ENCODE measurements at regions not wholly inside any gene's neighbourhood (a gene's known extent, or its start where the extent isn't known, plus 50 kb on each side); places are given as distances from the start of the nearest gene placed in this dataset.
A peak's percentile ranks its signal among the peaks of the same experiment; 100 is the strongest.

- H3K27ac ChIP-seq, result no peak overlapping the region
- no peaks in the 10 kb centered on the region for H3K36me3 ChIP-seq
- no peaks in the 10 kb centered on the region for H3K9me3 ChIP-seq (replicated peaks)
- no peak for DNase-seq
- no peaks in the 10 kb centered on the region for H3K4me1 ChIP-seq
- H3K4me3 ChIP-seq, result no peak overlapping the region
- H3K27me3 ChIP-seq, result no peaks in the 10 kb centered on the region
These were observed 282.0 kb upstream of the PPFIA2 start for GRCh38 chr12:82040987-82041743.

DNA sequence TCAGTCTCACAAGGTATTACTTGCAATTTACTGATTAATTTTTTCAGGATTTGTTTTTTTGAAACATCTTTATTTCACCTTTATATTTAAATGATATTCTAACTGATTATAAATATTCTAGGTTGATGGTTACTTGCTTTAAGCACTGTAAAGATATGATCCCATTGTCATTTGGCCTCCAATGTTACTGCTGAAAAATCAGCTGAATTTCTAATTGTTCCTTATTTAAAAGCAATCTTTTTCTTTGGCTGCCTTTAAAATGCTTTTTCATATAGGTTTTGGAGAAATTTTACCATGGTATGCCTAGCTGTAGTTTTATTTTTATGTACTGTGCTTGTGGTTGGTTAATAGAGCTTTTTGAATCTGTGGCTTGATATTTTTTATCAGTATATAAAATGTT, 275.6 kb upstream of the PPFIA2 start:
- Histone ChIP-seq H3K4me1 (no peaks in the 10 kb centered on the region), H3K4me3 (no peak overlapping the region), H3K36me3 (no peaks in the 10 kb centered on the region), H3K27ac (no peak overlapping the region), H3K9me3 (replicated peaks) (no peaks in the 10 kb centered on the region), H3K27me3 (no peaks in the 10 kb centered on the region)
- no peak for DNase-seq

DNA sequence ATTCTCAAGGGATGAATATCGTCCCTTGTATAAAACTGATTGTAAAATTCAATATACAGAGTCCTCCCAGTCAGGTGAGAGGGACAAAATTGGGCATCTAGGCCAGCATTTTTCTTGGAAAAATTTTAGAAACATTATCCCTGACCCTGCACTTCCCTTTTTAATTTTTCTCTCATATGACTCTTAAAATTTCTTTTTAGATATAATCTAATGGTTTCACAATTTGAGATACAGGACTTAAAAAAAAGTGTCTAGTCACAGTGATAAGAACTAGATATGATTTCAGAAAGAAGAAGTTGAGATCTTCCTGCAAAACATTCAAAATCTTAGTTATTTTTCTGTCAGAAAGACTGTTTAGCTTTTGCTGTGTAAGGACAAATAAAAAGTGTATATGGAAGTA, 270.8 kb upstream of the PPFIA2 start:
- Histone ChIP-seq H3K27ac (no peak overlapping the region), H3K4me1 (no peaks in the 10 kb centered on the region)
- no peak for DNase-seq

DNA sequence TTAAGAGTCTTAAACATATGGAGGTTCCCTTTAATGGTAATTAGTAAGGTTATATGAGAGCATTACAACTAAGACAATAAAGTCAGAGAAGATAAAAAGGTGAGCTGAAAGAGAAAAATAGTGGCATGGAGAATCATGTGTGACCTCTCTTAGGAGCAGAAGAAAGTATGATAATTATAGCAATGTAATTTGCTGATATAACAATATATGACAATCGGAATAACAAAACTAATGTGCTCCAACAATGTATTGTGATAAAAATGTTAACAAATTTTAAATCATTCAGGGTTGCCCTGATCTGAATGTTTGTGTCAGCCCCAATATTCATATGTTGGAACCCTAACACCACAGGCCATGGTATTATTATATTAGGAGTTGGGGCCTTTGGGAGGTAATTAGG, 269.6 kb upstream of the PPFIA2 start:
- H3K36me3 ChIP-seq, result no peaks in the 10 kb centered on the region
- H3K9me3 ChIP-seq (replicated peaks), result no peaks in the 10 kb centered on the region
- no peak overlapping the region for H3K4me3 ChIP-seq
- no peak overlapping the region for H3K27ac ChIP-seq
- no peaks in the 10 kb centered on the region for H3K4me1 ChIP-seq
- H3K27me3 ChIP-seq, result no peaks in the 10 kb centered on the region
- no peak for DNase-seq

More for the DNA sequence above, 270.8 kb upstream of the PPFIA2 start:
- H3K27me3 ChIP-seq, result no peaks in the 10 kb centered on the region
- H3K4me3 ChIP-seq, result no peak overlapping the region
- H3K9me3 ChIP-seq (replicated peaks), result no peaks in the 10 kb centered on the region
- no peaks in the 10 kb centered on the region for H3K36me3 ChIP-seq

GRCh38 chr12:82027612-82028011, 268.5 kb upstream of the PPFIA2 start:
- DNase-seq, result no peak
- H3K27me3 ChIP-seq, result no peaks in the 10 kb centered on the region

DNA sequence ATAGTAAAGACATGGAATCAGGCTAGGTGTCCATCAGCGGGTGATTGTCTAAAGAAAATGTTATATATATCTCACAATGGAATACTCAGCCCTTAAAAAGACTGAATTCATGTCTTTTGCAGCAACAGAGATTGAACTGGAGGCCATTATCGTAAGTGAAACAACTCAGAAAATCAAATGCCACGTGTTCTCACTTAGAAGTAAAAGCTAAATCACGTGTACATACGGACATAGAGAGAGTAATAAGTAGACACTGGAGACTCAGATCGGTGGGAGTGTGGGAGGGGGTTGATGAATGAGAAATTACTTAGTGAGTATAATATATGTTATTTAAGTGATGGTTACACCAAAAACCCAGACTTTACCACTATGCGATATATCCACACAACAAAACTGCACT, 266.3 kb upstream of the PPFIA2 start:
- Histone ChIP-seq H3K9me3 (replicated peaks) (no peaks in the 10 kb centered on the region), H3K27me3 (no peaks in the 10 kb centered on the region), H3K4me3 (no peak overlapping the region), H3K27ac (no peak overlapping the region), H3K4me1 (no peaks in the 10 kb centered on the region), H3K36me3 (no peaks in the 10 kb centered on the region)
- no peak for DNase-seq

More at GRCh38 chr12:82027612-82028011, 268.5 kb upstream of the PPFIA2 start:
- Histone ChIP-seq H3K9me3 (replicated peaks) (no peaks in the 10 kb centered on the region), H3K36me3 (no peaks in the 10 kb centered on the region), H3K4me1 (no peaks in the 10 kb centered on the region), H3K4me3 (no peak overlapping the region), H3K27ac (no peak overlapping the region)

DNA sequence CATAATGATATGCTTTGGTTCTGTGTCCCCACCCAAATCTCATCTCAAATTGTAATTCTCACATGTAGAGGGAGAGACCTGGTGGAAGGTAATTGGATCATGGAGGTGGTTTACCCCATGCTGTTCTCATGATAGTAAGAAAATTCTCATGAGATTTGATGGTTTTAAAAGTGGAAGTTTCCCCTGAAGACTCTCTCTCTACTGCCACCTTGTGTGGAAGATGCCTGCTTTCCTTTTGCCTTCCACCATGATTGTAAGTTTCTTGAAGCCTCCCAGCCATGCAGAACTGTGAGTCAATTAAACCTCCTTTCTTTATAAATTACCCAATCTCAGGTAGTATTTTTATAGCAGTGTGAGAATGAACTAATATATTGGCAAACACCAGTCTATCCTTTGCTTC, 260.4 kb upstream of the PPFIA2 start:
- 0 out of 2 replicates have a peak, but pooled peaks cover 2% of the 10 kb centered on the region for H3K9me3 ChIP-seq (replicated peaks)
- H3K27ac ChIP-seq, result no peak overlapping the region
- no peaks in the 10 kb centered on the region for H3K27me3 ChIP-seq
- DNase-seq, result peak in 1 of 2 experiments; percentile 33
- no peaks in the 10 kb centered on the region for H3K4me1 ChIP-seq
- no peak overlapping the region for H3K4me3 ChIP-seq
- H3K36me3 ChIP-seq, result no peaks in the 10 kb centered on the region

GRCh38 chr12:82015623-82016347, 256.6 kb upstream of the PPFIA2 start:
- Histone ChIP-seq H3K27ac (no peak overlapping the region), H3K4me1 (no peaks in the 10 kb centered on the region), H3K4me3 (no peak overlapping the region), H3K27me3 (no peaks in the 10 kb centered on the region), H3K36me3 (no peaks in the 10 kb centered on the region), H3K9me3 (replicated peaks) (0 out of 2 replicates have a peak, but pooled peaks cover 2% of the 10 kb centered on the region)
- no peak for DNase-seq

DNA sequence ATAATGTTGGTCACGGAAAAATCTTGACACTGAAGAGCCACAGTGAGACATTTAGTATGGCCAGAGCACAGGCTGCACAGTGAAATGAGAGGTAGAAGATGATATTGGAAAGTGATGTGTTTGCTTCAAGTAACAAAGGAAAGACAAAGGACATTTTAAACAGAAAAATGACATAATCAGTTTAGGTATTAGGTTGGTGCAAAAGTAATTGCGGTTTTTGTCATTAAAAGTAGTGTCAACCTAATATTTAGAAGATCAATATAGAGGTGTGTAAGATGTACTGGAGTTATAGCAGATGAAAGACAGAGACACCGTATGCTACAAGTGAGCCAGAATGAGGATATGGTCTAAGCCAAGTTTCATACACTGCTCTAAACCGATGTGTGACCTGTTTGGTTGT, 253.0 kb upstream of the PPFIA2 start:
- no peak for DNase-seq
- Histone ChIP-seq H3K27me3 (no peaks in the 10 kb centered on the region), H3K9me3 (replicated peaks) (0 out of 2 replicates have a peak, but pooled peaks cover 2% of the 10 kb centered on the region), H3K4me1 (no peaks in the 10 kb centered on the region), H3K36me3 (no peaks in the 10 kb centered on the region), H3K4me3 (no peak overlapping the region), H3K27ac (no peak overlapping the region)

- no peak overlapping the region for H3K27ac ChIP-seq
- no peak for DNase-seq
- H3K9me3 ChIP-seq (replicated peaks), result no peaks in the 10 kb centered on the region
- no peak overlapping the region for H3K4me3 ChIP-seq
- no peaks in the 10 kb centered on the region for H3K4me1 ChIP-seq
- H3K36me3 ChIP-seq, result no peaks in the 10 kb centered on the region
- no peaks in the 10 kb centered on the region for H3K27me3 ChIP-seq
These were observed 250.4 kb upstream of the PPFIA2 start for GRCh38 chr12:82009524-82009923.

GRCh38 chr12:82008251-82008650, 249.1 kb upstream of the PPFIA2 start:
- Histone ChIP-seq H3K4me1 (no peaks in the 10 kb centered on the region), H3K27me3 (no peaks in the 10 kb centered on the region)

GRCh38 chr12:81998761-81999378, 239.7 kb upstream of the PPFIA2 start:
- H3K27me3 ChIP-seq, result no peaks in the 10 kb centered on the region
- no peaks in the 10 kb centered on the region for H3K9me3 ChIP-seq (replicated peaks)
- no peaks in the 10 kb centered on the region for H3K4me1 ChIP-seq
- no peak overlapping the region for H3K27ac ChIP-seq
- H3K36me3 ChIP-seq, result no peaks in the 10 kb centered on the region
- no peak overlapping the region for H3K4me3 ChIP-seq
- DNase-seq, result no peak

More at GRCh38 chr12:82008251-82008650, 249.1 kb upstream of the PPFIA2 start:
- H3K4me3 ChIP-seq, result no peak overlapping the region
- no peaks in the 10 kb centered on the region for H3K36me3 ChIP-seq
- H3K9me3 ChIP-seq (replicated peaks), result no peaks in the 10 kb centered on the region
- DNase-seq, result no peak
- no peak overlapping the region for H3K27ac ChIP-seq

DNA sequence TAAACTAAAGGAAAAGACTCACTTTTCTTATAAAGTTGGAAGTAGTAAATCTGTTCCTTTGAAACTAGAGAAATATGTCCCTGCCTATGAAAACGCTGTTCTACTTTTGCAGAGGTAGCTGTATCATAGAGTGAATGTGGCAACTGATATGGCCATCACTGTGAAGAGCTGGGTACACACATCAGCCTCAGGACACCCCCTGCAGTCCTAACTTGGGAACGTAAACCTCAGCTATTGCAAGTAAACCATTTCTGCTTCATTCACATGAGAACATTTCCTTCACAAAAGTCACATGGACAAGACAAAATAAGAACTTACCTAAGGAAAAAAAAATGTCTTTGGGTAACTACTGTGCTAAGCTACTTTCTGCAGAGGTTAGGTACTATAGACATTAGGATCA, 233.3 kb upstream of the PPFIA2 start:
- peak; percentile 38 to 59 for DNase-seq
- Histone ChIP-seq H3K27me3 (no peaks in the 10 kb centered on the region), H3K27ac (no peak overlapping the region), H3K36me3 (no peaks in the 10 kb centered on the region), H3K4me1 (no peaks in the 10 kb centered on the region), H3K9me3 (replicated peaks) (no peaks in the 10 kb centered on the region), H3K4me3 (no peak overlapping the region)

DNA sequence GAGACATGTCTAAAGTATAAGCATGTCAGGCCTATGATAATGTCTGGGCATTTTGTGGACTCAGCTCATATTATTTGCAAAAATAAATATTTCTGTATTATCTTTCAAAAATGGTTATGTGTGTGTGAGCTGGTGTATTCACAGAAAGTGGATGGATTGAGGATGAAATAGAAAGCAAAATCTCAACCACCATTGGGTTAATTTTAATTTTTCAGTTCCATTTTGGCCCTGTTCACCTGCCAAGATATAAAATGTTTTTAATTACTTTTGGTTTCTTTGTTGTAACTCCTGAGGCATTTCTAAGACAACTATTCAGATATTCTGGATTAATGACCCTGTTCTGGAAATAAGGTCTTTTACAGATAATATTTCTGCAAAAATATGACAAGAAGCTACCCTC, 232.7 kb upstream of the PPFIA2 start:
- Histone ChIP-seq H3K27me3 (no peaks in the 10 kb centered on the region), H3K9me3 (replicated peaks) (no peaks in the 10 kb centered on the region), H3K4me1 (no peaks in the 10 kb centered on the region), H3K27ac (no peak overlapping the region), H3K36me3 (no peaks in the 10 kb centered on the region), H3K4me3 (no peak overlapping the region)
- DNase-seq, result no peak

GRCh38 chr12:81988362-81988761, 229.2 kb upstream of the PPFIA2 start:
- H3K4me3 ChIP-seq, result no peak overlapping the region
- no peak for DNase-seq
- no peaks in the 10 kb centered on the region for H3K36me3 ChIP-seq
- H3K4me1 ChIP-seq, result no peaks in the 10 kb centered on the region
- no peaks in the 10 kb centered on the region for H3K27me3 ChIP-seq
- H3K9me3 ChIP-seq (replicated peaks), result no peaks in the 10 kb centered on the region
- H3K27ac ChIP-seq, result no peak overlapping the region

All from SJCRH30 (cell line).